T-cell (primary cell): ENCODE measurements at regions not wholly inside any gene's neighbourhood (a gene's known extent, or its start where the extent isn't known, plus 50 kb on each side); places are given as distances from the start of the nearest gene placed in this dataset.

Experiments used
- ATAC-seq, 4 experiments: fragments of 200-7000 bp in 3 of 4; fragments of 150-1000 bp in 1 of 4; cut with Tn5 transposase; replicated peaks in 1 of 4; 1 replicate in 3 of 4; 2 replicates in 1 of 4; pipeline ENCODE4 v1.10.0; 2021; ENCODE audit warnings: moderate library complexity in 3 of 4, mild to moderate bottlenecking in 2 of 4, moderate number of reproducible peaks in 1 of 4
- CTCF ChIA-PET, 2 donors: fragments of 300-600 bp; sonication (Branson Sonifier 250); formaldehyde crosslinking; loops; one replicate each; lab custom pipeline; 2022; ENCODE audit warnings: antibody characterized with exemption in 2 of 2; lab: Charles Lee
- POLR2A ChIA-PET, 2 donors: fragments of 300-600 bp; sonication (Branson Sonifier 250); formaldehyde crosslinking; loops; one replicate each; lab custom pipeline; 2022; ENCODE audit warnings: antibody characterized with exemption in 2 of 2; lab: Charles Lee
- DNase-seq, 35 experiments: peaks; one replicate each; pipeline versions ENCODE4 v3.0.0 to v3.0.0-alpha.2; 2013 to 2023
- H3K27ac ChIP-seq: one replicate; pipeline ENCODE4 v1.5.1; 2013; ENCODE audit warnings: low read length
- H3K27me3 ChIP-seq, 2 experiments: replicated peaks in 1 of 2; 1 replicate in 1 of 2; 2 replicates in 1 of 2; pipeline versions ENCODE4 v1.6.1 to v1.7.0; 2013; ENCODE audit warnings: low read length in 1 of 2, mixed read lengths in 1 of 2; ENCODE audit not compliant: control insufficient read depth in 2 of 2, insufficient read depth in 2 of 2; ENCODE audit errors: extremely low read depth in 1 of 2
- H3K36me3 ChIP-seq, 2 donors: 1 replicate in 1 of 2; 2 replicates in 1 of 2; pipeline versions ENCODE4 v1.6.1 to v1.7.0; 2013; ENCODE audit warnings: low read length in 1 of 2; ENCODE audit not compliant: control insufficient read depth in 2 of 2, insufficient read depth in 1 of 2; ENCODE audit errors: extremely low read depth in 1 of 2
- H3K4me1 ChIP-seq, 2 experiments: 1 replicate in 1 of 2; 2 replicates in 1 of 2; pipeline versions ENCODE4 v1.6.1 to v1.7.0; 2013; ENCODE audit warnings: low read length in 2 of 2, mixed read lengths in 1 of 2; ENCODE audit not compliant: insufficient read depth in 2 of 2, control insufficient read depth in 1 of 2; ENCODE audit errors: extremely low read depth in 1 of 2
- H3K4me3 ChIP-seq, 2 donors: 1 replicate in 1 of 2; 2 replicates in 1 of 2; pipeline versions ENCODE4 v1.5.1 to v1.7.0; 2013; ENCODE audit warnings: mild to moderate bottlenecking in 2 of 2, low read length in 1 of 2, moderate library complexity in 1 of 2; ENCODE audit not compliant: control insufficient read depth in 1 of 2; ENCODE audit errors: extremely low read depth in 1 of 2
- H3K9me3 ChIP-seq: 2 replicates; pipeline ENCODE4 v1.7.0; 2013
- H3K27ac Mint-ChIP-seq, 2 donors: one replicate each; pipeline ENCODE4 v1.8.0; 2020 to 2021; ENCODE audit warnings: mild to moderate bottlenecking in 2 of 2, mixed read lengths in 2 of 2
- H3K27me3 Mint-ChIP-seq, 2 donors: one replicate each; pipeline ENCODE4 v1.8.0; 2021 to 2022; ENCODE audit warnings: mixed read lengths in 2 of 2
- H3K36me3 Mint-ChIP-seq: one replicate; pipeline ENCODE4 v1.8.0; 2021; ENCODE audit warnings: mixed read lengths
- H3K4me1 Mint-ChIP-seq, 3 donors: one replicate each; pipeline ENCODE4 v1.8.0; 2020 to 2022; ENCODE audit warnings: mixed read lengths in 3 of 3, mild to moderate bottlenecking in 1 of 3
- H3K4me3 Mint-ChIP-seq, 3 donors: one replicate each; pipeline ENCODE4 v1.8.0; 2020 to 2022; ENCODE audit warnings: mild to moderate bottlenecking in 3 of 3, mixed read lengths in 3 of 3, moderate library complexity in 3 of 3
- H3K9me3 Mint-ChIP-seq, 3 donors: one replicate each; pipeline ENCODE4 v1.8.0; 2020 to 2022; ENCODE audit warnings: mixed read lengths in 3 of 3
- WGBS: methylation state at CpG from one replicate; pipeline ENCODE4 v1.1.5; 2013; ENCODE audit warnings: missing lambda C conversion rate; ENCODE audit not compliant: insufficient coverage; 5-methylcytosine and 5-hydroxymethylcytosine counted together

GRCh38 chr13:86161257-86161656 lies 362.0 kb upstream of the SLITRK6 start:
- H3K27me3 Mint-ChIP-seq = no peaks in the 10 kb centered on the region
- ChIA-PET POLR2A (no interaction called here), CTCF (no interaction called here)
- no peaks in the 10 kb centered on the region for H3K36me3 ChIP-seq
- H3K9me3 Mint-ChIP-seq = peaks cover 3 to 5% (median 4%) of the 10 kb centered on the region in 3 donors
- H3K27ac Mint-ChIP-seq = no peak overlapping the region
- ATAC-seq (no peak), DNase-seq (no peak)
- H3K4me1 ChIP-seq = no peaks in the 10 kb centered on the region
- H3K4me1 Mint-ChIP-seq = no peaks in the 10 kb centered on the region
- H3K27me3 ChIP-seq = no peaks in the 10 kb centered on the region
- no CpG with 5 or more reads among the region's 1 CpG for WGBS
- no peak overlapping the region for H3K4me3 Mint-ChIP-seq
- no peak overlapping the region for H3K27ac ChIP-seq
- no peak overlapping the region for H3K4me3 ChIP-seq
- H3K36me3 Mint-ChIP-seq = no peaks in the 10 kb centered on the region
- H3K9me3 ChIP-seq = no peaks in the 10 kb centered on the region

GRCh38 chr13:86155756-86156155 lies 356.5 kb upstream of the SLITRK6 start:
- Histone ChIP-seq H3K36me3 (no peaks in the 10 kb centered on the region), H3K27ac (no peak overlapping the region), H3K9me3 (no peaks in the 10 kb centered on the region), H3K4me1 (no peaks in the 10 kb centered on the region), H3K4me3 (no peak overlapping the region), H3K27me3 (no peaks in the 10 kb centered on the region)
- no peaks in the 10 kb centered on the region for H3K4me1 Mint-ChIP-seq
- no peak for DNase-seq
- H3K27ac Mint-ChIP-seq = no peak overlapping the region
- no peaks in the 10 kb centered on the region for H3K27me3 Mint-ChIP-seq
- H3K9me3 Mint-ChIP-seq = peaks cover 5 to 7% (median 5%) of the 10 kb centered on the region in 3 donors
- CTCF ChIA-PET = no interaction called here
- POLR2A ChIA-PET = no interaction called here
- no peak overlapping the region for H3K4me3 Mint-ChIP-seq
- H3K36me3 Mint-ChIP-seq = no peaks in the 10 kb centered on the region
- no peak for ATAC-seq
- WGBS = no CpG with 5 or more reads among the region's 3 CpGs

GRCh38 chr13:86142080-86142479 lies 342.9 kb upstream of the SLITRK6 start:
- no peak overlapping the region for H3K4me3 Mint-ChIP-seq
- H3K9me3 ChIP-seq = no peaks in the 10 kb centered on the region
- H3K9me3 Mint-ChIP-seq = peaks cover 3 to 12% (median 4%) of the 10 kb centered on the region in 3 donors
- H3K27ac ChIP-seq = no peak overlapping the region
- DNase-seq (no peak), ATAC-seq (no peak)
- ChIA-PET POLR2A (no interaction called here), CTCF (interaction anchor here in 1 of 2 donors (0.7 kb wide), 1 partner anchor 11 kb away, joined by 6 read pairs; no protein-coding TSS in a partner anchor)
- no peak overlapping the region for H3K27ac Mint-ChIP-seq
- H3K27me3 ChIP-seq = no peaks in the 10 kb centered on the region
- H3K36me3 ChIP-seq = no peaks in the 10 kb centered on the region
- 73% methylated on average over 4 of the region's 4 CpGs for WGBS
- no peaks in the 10 kb centered on the region for H3K36me3 Mint-ChIP-seq
- no peaks in the 10 kb centered on the region for H3K27me3 Mint-ChIP-seq
- H3K4me1 ChIP-seq = no peaks in the 10 kb centered on the region
- no peak overlapping the region for H3K4me3 ChIP-seq
- no peaks in the 10 kb centered on the region for H3K4me1 Mint-ChIP-seq

GRCh38 chr13:86135856-86136255 lies 336.6 kb upstream of the SLITRK6 start:
- no peak overlapping the region for H3K27ac Mint-ChIP-seq
- Histone ChIP-seq H3K4me3 (no peak overlapping the region), H3K36me3 (no peaks in the 10 kb centered on the region), H3K27ac (no peak overlapping the region), H3K4me1 (no peaks in the 10 kb centered on the region), H3K27me3 (no peaks in the 10 kb centered on the region), H3K9me3 (no peaks in the 10 kb centered on the region)
- H3K4me3 Mint-ChIP-seq = no peak overlapping the region
- H3K27me3 Mint-ChIP-seq = no peaks in the 10 kb centered on the region
- ChIA-PET CTCF (no interaction called here), POLR2A (no interaction called here)
- H3K36me3 Mint-ChIP-seq = no peaks in the 10 kb centered on the region
- no peak for DNase-seq
- H3K9me3 Mint-ChIP-seq = peaks cover 2 to 7% (median 2%) of the 10 kb centered on the region in 3 donors
- no peak for ATAC-seq
- no peaks in the 10 kb centered on the region for H3K4me1 Mint-ChIP-seq

- Histone ChIP-seq H3K9me3 (no peaks in the 10 kb centered on the region), H3K27ac (no peak overlapping the region), H3K27me3 (no peaks in the 10 kb centered on the region), H3K4me3 (no peak overlapping the region), H3K4me1 (no peaks in the 10 kb centered on the region), H3K36me3 (no peaks in the 10 kb centered on the region)
- Mint-ChIP-seq H3K4me3 (no peak overlapping the region), H3K9me3 (peaks cover 6 to 20% (median 9%) of the 10 kb centered on the region in 3 donors), H3K27me3 (no peaks in the 10 kb centered on the region), H3K27ac (no peak overlapping the region), H3K4me1 (no peaks in the 10 kb centered on the region), H3K36me3 (no peaks in the 10 kb centered on the region)
- CTCF ChIA-PET = no interaction called here
- POLR2A ChIA-PET = no interaction called here
- no peak for DNase-seq
- ATAC-seq = no peak
- no CpG with 5 or more reads among the region's 3 CpGs for WGBS
These were observed 322.7 kb upstream of the SLITRK6 start for GRCh38 chr13:86121881-86122280.

- Mint-ChIP-seq H3K27ac (no peak overlapping the region), H3K36me3 (no peaks in the 10 kb centered on the region), H3K4me3 (no peak overlapping the region), H3K27me3 (no peaks in the 10 kb centered on the region), H3K9me3 (peaks cover 19 to 51% (median 27%) of the 10 kb centered on the region in 3 donors), H3K4me1 (no peaks in the 10 kb centered on the region)
- ATAC-seq = no peak
- H3K27me3 ChIP-seq = no peaks in the 10 kb centered on the region
- H3K27ac ChIP-seq = no peak overlapping the region
- WGBS = no CpG with 5 or more reads among the region's 1 CpG
- H3K36me3 ChIP-seq = no peaks in the 10 kb centered on the region
- no peak overlapping the region for H3K4me3 ChIP-seq
- ChIA-PET POLR2A (no interaction called here), CTCF (no interaction called here)
- no peaks in the 10 kb centered on the region for H3K9me3 ChIP-seq
- DNase-seq = no peak
- no peaks in the 10 kb centered on the region for H3K4me1 ChIP-seq
These were observed 309.9 kb upstream of the SLITRK6 start for GRCh38 chr13:86109107-86109506.

GRCh38 chr13:86108334-86108733 lies 309.1 kb upstream of the SLITRK6 start:
- H3K4me1 ChIP-seq = no peaks in the 10 kb centered on the region
- H3K9me3 Mint-ChIP-seq = peaks cover 23 to 54% (median 27%) of the 10 kb centered on the region in 3 donors
- ATAC-seq (no peak), DNase-seq (no peak)
- no peak overlapping the region for H3K4me3 ChIP-seq
- H3K27ac ChIP-seq = no peak overlapping the region
- H3K36me3 Mint-ChIP-seq = no peaks in the 10 kb centered on the region
- no peaks in the 10 kb centered on the region for H3K9me3 ChIP-seq
- ChIA-PET POLR2A (interaction anchor here in 1 of 2 donors (0.7 kb wide), 1 partner anchor 12 kb away, joined by 3 read pairs; no protein-coding TSS in a partner anchor), CTCF (no interaction called here)
- H3K27me3 Mint-ChIP-seq = no peaks in the 10 kb centered on the region
- H3K27me3 ChIP-seq = no peaks in the 10 kb centered on the region
- H3K4me1 Mint-ChIP-seq = no peaks in the 10 kb centered on the region
- 50% methylated on average over 2 of the region's 3 CpGs for WGBS
- no peak overlapping the region for H3K4me3 Mint-ChIP-seq
- no peak overlapping the region for H3K27ac Mint-ChIP-seq
- H3K36me3 ChIP-seq = no peaks in the 10 kb centered on the region
